Neural progenitor cell (in vitro differentiated cells): ENCODE measurements at regions not wholly inside any gene's neighbourhood (a gene's known extent, or its start where the extent isn't known, plus 50 kb on each side); places are given as distances from the start of the nearest gene placed in this dataset.

ENCODE experiments used
- DNase-seq: peaks from one replicate; pipeline ENCODE4 v3.0.0-alpha.2; 2016; ENCODE audit warnings: low spot score
- H2AFZ ChIP-seq: fragments of 200-600 bp; sonication (generic); replicated peaks from 2 replicates; pipeline ENCODE4 v1.6.1; 2016; ENCODE audit warnings: antibody characterized with exemption
- H3F3A ChIP-seq: fragments of 200-600 bp; sonication (generic); 2 replicates; pipeline ENCODE4 v1.6.1; 2016; ENCODE audit warnings: antibody characterized with exemption, low read depth
- H3K27ac ChIP-seq: fragments of 200-600 bp; sonication (generic); 2 replicates; pipeline ENCODE4 v1.5.1; 2016; ENCODE audit warnings: mild to moderate bottlenecking
- H3K27me3 ChIP-seq: fragments of 200-600 bp; sonication (generic); 2 replicates; pipeline ENCODE4 v1.6.1; 2016; ENCODE audit warnings: mild to moderate bottlenecking, moderate library complexity
- H3K36me3 ChIP-seq: fragments of 200-600 bp; sonication (generic); 2 replicates; pipeline ENCODE4 v1.5.1; 2016
- H3K4me1 ChIP-seq: fragments of 200-600 bp; sonication (generic); 2 replicates; pipeline ENCODE4 v1.6.1; 2016; ENCODE audit warnings: mixed run types
- H3K4me2 ChIP-seq: fragments of 200-600 bp; sonication (generic); 2 replicates; pipeline ENCODE4 v1.6.1; 2016
- H3K4me3 ChIP-seq: fragments of 200-600 bp; sonication (generic); 2 replicates; pipeline ENCODE4 v1.5.1; 2016
- H3K79me2 ChIP-seq: fragments of 200-600 bp; sonication (generic); 2 replicates; pipeline ENCODE4 v1.6.1; 2016; ENCODE audit warnings: low read depth
- H3K9ac ChIP-seq: fragments of 200-600 bp; sonication (generic); 2 replicates; pipeline ENCODE4 v1.6.1; 2016
- H3K9me3 ChIP-seq: fragments of 200-600 bp; sonication (generic); 2 replicates; pipeline ENCODE4 v1.5.1; 2016; ENCODE audit warnings: low read depth
- H4K20me1 ChIP-seq: fragments of 200-600 bp; sonication (generic); 2 replicates; pipeline ENCODE4 v1.6.1; 2016; ENCODE audit warnings: low read depth
- H3K27ac Mint-ChIP-seq: 3 replicates; pipeline ENCODE4 v1.8.0; 2021; ENCODE audit warnings: mixed read lengths
- H3K27me3 Mint-ChIP-seq: 2 replicates; pipeline ENCODE4 v1.8.0; 2022; ENCODE audit warnings: low read depth, mild to moderate bottlenecking, inconsistent platforms, moderate library complexity, mixed read lengths; ENCODE audit not compliant: insufficient read depth
- H3K36me3 Mint-ChIP-seq: 3 replicates; pipeline ENCODE4 v1.8.0; 2021; ENCODE audit warnings: mixed read lengths
- H3K4me1 Mint-ChIP-seq: 3 replicates; pipeline ENCODE4 v1.8.0; 2021; ENCODE audit warnings: mixed read lengths
- H3K4me3 Mint-ChIP-seq: 3 replicates; pipeline ENCODE4 v1.8.0; 2021; ENCODE audit warnings: mild to moderate bottlenecking, moderate library complexity, mixed read lengths
- H3K9me3 Mint-ChIP-seq: 3 replicates; pipeline ENCODE4 v1.8.0; 2020; ENCODE audit warnings: mixed read lengths
- EZH2 ChIP-seq: fragments of 200-600 bp; sonication (generic); IDR thresholded peaks from 2 replicates; pipeline ENCODE4 v1.6.1; 2017; ENCODE audit warnings: antibody characterized with exemption, mild to moderate bottlenecking, moderate library complexity
- EZH2phosphoT487 ChIP-seq: fragments of 200-600 bp; sonication (generic); IDR thresholded peaks from 2 replicates; pipeline ENCODE4 v1.6.1; 2017; ENCODE audit warnings: antibody characterized with exemption
- TF ChIP-seq, protein P1 (sequence below): fragments of 200-600 bp; sonication (generic); IDR thresholded peaks from 2 replicates; pipeline ENCODE4 v1.5.1; 2017; ENCODE audit warnings: antibody characterized with exemption, mild to moderate bottlenecking

DNA sequence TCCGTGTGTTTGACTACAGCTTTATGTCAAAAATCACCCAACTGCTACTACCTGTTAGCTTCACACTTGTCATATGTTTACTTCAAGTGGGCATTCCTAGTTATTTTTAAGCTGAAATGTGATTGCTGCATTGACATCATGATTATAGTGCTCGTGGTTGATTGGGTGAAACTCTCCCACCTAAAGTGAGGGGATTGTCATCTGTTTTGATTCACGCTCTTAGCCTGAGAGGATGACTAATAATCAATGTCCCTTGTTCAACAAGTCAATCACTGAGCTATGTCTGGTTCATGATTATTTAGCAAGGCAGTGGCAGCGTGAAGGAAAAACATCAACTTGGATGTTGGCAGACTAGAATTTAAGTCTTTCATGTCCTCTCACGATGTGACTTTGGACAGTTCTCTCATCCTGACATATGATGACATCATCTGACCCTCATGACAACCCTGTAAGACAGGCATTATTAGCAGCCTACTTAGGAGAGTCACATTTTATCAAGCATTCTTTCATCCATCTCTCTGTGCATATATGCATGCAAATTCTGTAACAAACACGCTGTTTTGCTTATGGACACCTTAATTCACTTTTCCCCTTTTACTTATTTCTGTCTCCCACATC lies 352.6 kb upstream of the ZMIZ1 start:
- no peaks in the 10 kb centered on the region for H3K9me3 Mint-ChIP-seq
- H3K79me2 ChIP-seq, result no peaks in the 10 kb centered on the region
- no peaks in the 10 kb centered on the region for H3F3A ChIP-seq
- no peak for DNase-seq
- H3K9me3 ChIP-seq, result no peaks in the 10 kb centered on the region
- H3K9ac ChIP-seq, result no peak overlapping the region
- no peak overlapping the region for H3K27ac Mint-ChIP-seq
- no peaks in the 10 kb centered on the region for H3K36me3 ChIP-seq
- H3K4me1 ChIP-seq, result no peaks in the 10 kb centered on the region
- no peaks in the 10 kb centered on the region for H3K27me3 ChIP-seq
- H3K27ac ChIP-seq, result no peak overlapping the region
- H3K27me3 Mint-ChIP-seq, result peaks cover 13% of the 10 kb centered on the region
- TF ChIP-seq, protein P1, sequence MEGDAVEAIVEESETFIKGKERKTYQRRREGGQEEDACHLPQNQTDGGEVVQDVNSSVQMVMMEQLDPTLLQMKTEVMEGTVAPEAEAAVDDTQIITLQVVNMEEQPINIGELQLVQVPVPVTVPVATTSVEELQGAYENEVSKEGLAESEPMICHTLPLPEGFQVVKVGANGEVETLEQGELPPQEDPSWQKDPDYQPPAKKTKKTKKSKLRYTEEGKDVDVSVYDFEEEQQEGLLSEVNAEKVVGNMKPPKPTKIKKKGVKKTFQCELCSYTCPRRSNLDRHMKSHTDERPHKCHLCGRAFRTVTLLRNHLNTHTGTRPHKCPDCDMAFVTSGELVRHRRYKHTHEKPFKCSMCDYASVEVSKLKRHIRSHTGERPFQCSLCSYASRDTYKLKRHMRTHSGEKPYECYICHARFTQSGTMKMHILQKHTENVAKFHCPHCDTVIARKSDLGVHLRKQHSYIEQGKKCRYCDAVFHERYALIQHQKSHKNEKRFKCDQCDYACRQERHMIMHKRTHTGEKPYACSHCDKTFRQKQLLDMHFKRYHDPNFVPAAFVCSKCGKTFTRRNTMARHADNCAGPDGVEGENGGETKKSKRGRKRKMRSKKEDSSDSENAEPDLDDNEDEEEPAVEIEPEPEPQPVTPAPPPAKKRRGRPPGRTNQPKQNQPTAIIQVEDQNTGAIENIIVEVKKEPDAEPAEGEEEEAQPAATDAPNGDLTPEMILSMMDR, result no peak
- no peak for TF ChIP-seq EZH2
- TF ChIP-seq EZH2phosphoT487, result no peak
- H3K4me2 ChIP-seq, result no peak overlapping the region
- H3K4me3 ChIP-seq, result no peak overlapping the region
- H3K36me3 Mint-ChIP-seq, result no peaks in the 10 kb centered on the region
- no peak overlapping the region for H3K4me3 Mint-ChIP-seq
- H3K4me1 Mint-ChIP-seq, result peaks cover 26% of the 10 kb centered on the region
- no peak overlapping the region for H2AFZ ChIP-seq
- no peaks in the 10 kb centered on the region for H4K20me1 ChIP-seq

DNA sequence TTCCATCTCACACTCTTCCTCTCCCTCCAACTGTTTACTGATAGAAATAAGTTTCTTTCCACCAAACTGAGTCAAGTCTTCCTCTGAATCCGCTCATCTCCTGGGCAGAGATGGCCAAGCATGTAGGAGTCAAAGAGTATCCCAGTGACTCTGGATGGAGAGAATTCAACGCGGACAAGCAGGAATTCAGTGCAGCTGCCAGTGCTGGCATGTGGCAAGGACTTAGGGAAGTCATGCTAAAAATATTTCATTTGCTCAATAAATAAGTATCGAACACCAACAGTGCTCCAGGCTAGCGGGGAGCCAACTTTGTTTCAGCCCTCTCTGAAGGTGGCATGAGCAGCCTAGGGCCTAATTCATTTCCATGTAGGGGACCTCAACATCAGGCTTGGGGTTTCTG lies 351.6 kb upstream of the ZMIZ1 start:
- DNase-seq, result no peak
- peaks cover 26% of the 10 kb centered on the region for H3K4me1 Mint-ChIP-seq
- Histone ChIP-seq H3K4me1 (no peaks in the 10 kb centered on the region), H3K36me3 (no peaks in the 10 kb centered on the region), H3F3A (no peaks in the 10 kb centered on the region), H3K9me3 (no peaks in the 10 kb centered on the region), H4K20me1 (no peaks in the 10 kb centered on the region), H3K4me2 (no peak overlapping the region), H3K79me2 (no peaks in the 10 kb centered on the region), H3K9ac (no peak overlapping the region), H2AFZ (no peak overlapping the region), H3K27ac (no peak overlapping the region), H3K4me3 (no peak overlapping the region), H3K27me3 (no peaks in the 10 kb centered on the region)
- H3K4me3 Mint-ChIP-seq, result no peak overlapping the region
- H3K36me3 Mint-ChIP-seq, result no peaks in the 10 kb centered on the region
- peak overlapping the region; percentile 72 for H3K27ac Mint-ChIP-seq
- H3K9me3 Mint-ChIP-seq, result no peaks in the 10 kb centered on the region
- H3K27me3 Mint-ChIP-seq, result peaks cover 13% of the 10 kb centered on the region
- no peak for TF ChIP-seq EZH2phosphoT487
- TF ChIP-seq, protein P1, result no peak

DNA sequence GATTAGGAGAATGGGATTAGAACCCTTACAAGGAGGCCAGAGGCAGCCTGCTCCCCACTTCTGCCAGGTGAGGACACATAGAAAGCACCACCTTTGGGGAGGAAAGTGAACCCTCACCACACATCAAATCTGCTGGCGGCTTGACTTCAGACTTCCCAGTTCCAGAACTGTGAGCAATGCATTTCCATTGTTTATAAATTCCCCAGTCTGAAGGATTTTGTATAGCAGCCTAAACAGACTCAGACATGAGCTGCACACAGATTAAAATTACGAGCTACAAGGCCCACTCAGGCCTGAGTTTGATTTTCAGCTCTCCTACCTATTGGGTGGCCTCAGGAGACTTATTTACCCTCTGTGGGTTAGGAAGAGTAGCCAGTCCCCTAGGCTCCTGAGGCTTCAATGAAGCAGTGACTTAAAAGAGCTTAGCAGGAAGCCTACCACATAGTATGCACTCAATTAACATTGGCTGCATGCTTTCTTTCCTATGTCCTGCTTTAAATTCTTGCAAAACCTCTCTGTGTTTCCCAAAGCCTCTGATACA lies 350.7 kb upstream of the ZMIZ1 start:
- TF ChIP-seq, protein P1, result no peak
- TF ChIP-seq EZH2phosphoT487 (no peak), EZH2 (no peak)
- H3F3A ChIP-seq, result no peaks in the 10 kb centered on the region
- Mint-ChIP-seq H3K27me3 (peaks cover 13% of the 10 kb centered on the region), H3K27ac (no peak overlapping the region), H3K36me3 (no peaks in the 10 kb centered on the region), H3K4me1 (peaks cover 26% of the 10 kb centered on the region), H3K4me3 (no peak overlapping the region), H3K9me3 (no peaks in the 10 kb centered on the region)
- no peak overlapping the region for H3K4me2 ChIP-seq
- no peak overlapping the region for H3K9ac ChIP-seq
- DNase-seq, result no peak
- no peaks in the 10 kb centered on the region for H3K36me3 ChIP-seq
- H3K4me3 ChIP-seq, result no peak overlapping the region
- H2AFZ ChIP-seq, result no peak overlapping the region
- no peaks in the 10 kb centered on the region for H3K9me3 ChIP-seq
- no peaks in the 10 kb centered on the region for H3K27me3 ChIP-seq
- no peaks in the 10 kb centered on the region for H3K79me2 ChIP-seq
- no peaks in the 10 kb centered on the region for H3K4me1 ChIP-seq
- H4K20me1 ChIP-seq, result no peaks in the 10 kb centered on the region
- no peak overlapping the region for H3K27ac ChIP-seq
